ENCODE measurements at regions not wholly inside any gene's neighbourhood (a gene's known extent, or its start where the extent isn't known, plus 50 kb on each side); places are given as distances from the start of the nearest gene placed in this dataset.

GRCh38 chr14:40265096-40265495 is 832.9 kb upstream of the FBXO33 start:
- H3K27ac ChIP-seq: no peak overlapping the region
- no peaks in the 10 kb centered on the region for H3K9me3 ChIP-seq
- no peak overlapping the region for H3K4me3 ChIP-seq
- H3K4me1 ChIP-seq: no peaks in the 10 kb centered on the region
- no peaks in the 10 kb centered on the region for H3K27me3 ChIP-seq
- no peaks in the 10 kb centered on the region for H3K36me3 ChIP-seq
- WGBS, 2 donors: 66 to 79% methylated on average over 1 of the region's 1 CpG
- TF ChIP-seq POLR2A (IDR thresholded peaks at IDR 0.05) (no peak), POLR2AphosphoS5 (IDR thresholded peaks at IDR 0.05) (no peak), CTCF (IDR thresholded peaks at IDR 0.05) (no peak), EP300 (IDR thresholded peaks at IDR 0.05) (no peak)
- DNase-seq: no peak
- intact Hi-C loops (cut with DNase I): no loop called here

- no peak overlapping the region for H3K27ac ChIP-seq
- H3K36me3 ChIP-seq: no peaks in the 10 kb centered on the region
- WGBS, 2 donors: 87 to 92% methylated on average over 2 of the region's 2 CpGs
- no peaks in the 10 kb centered on the region for H3K9me3 ChIP-seq
- intact Hi-C loops (cut with DNase I): no loop called here
- no peak for TF ChIP-seq POLR2A (IDR thresholded peaks at IDR 0.05)
- TF ChIP-seq EP300 (IDR thresholded peaks at IDR 0.05): no peak
- TF ChIP-seq POLR2AphosphoS5 (IDR thresholded peaks at IDR 0.05): no peak
- TF ChIP-seq CTCF (IDR thresholded peaks at IDR 0.05): no peak
- H3K4me3 ChIP-seq: no peak overlapping the region
- no peaks in the 10 kb centered on the region for H3K27me3 ChIP-seq
- H3K4me1 ChIP-seq: no peaks in the 10 kb centered on the region
- DNase-seq: no peak
Measured at GRCh38 chr14:40252817-40253447, 820.7 kb upstream of the FBXO33 start.

GRCh38 chr14:40248671-40249070 is 816.4 kb upstream of the FBXO33 start:
- no peak overlapping the region for H3K4me3 ChIP-seq
- no peaks in the 10 kb centered on the region for H3K27me3 ChIP-seq
- H3K4me1 ChIP-seq: no peaks in the 10 kb centered on the region
- intact Hi-C loops (cut with DNase I): no loop called here
- no peak overlapping the region for H3K27ac ChIP-seq
- no peak for TF ChIP-seq CTCF (IDR thresholded peaks at IDR 0.05)
- TF ChIP-seq POLR2A (IDR thresholded peaks at IDR 0.05): no peak
- TF ChIP-seq EP300 (IDR thresholded peaks at IDR 0.05): no peak
- no peak for TF ChIP-seq POLR2AphosphoS5 (IDR thresholded peaks at IDR 0.05)
- WGBS, 2 donors: 48 to 70% methylated on average over 1 of the region's 1 CpG
- no peak for DNase-seq
- peaks cover 0 to 5% (median 0%) of the 10 kb centered on the region in 4 donors for H3K9me3 ChIP-seq
- no peaks in the 10 kb centered on the region for H3K36me3 ChIP-seq

GRCh38 chr14:40240245-40240859 is 808.1 kb upstream of the FBXO33 start:
- no peak for DNase-seq
- 93 to 95% methylated on average over 3 of the region's 3 CpGs for WGBS, 2 donors

More at GRCh38 chr14:40240245-40240859, 808.1 kb upstream of the FBXO33 start:
- H3K27me3 ChIP-seq: no peaks in the 10 kb centered on the region
- H3K4me1 ChIP-seq: no peaks in the 10 kb centered on the region
- no peak overlapping the region for H3K27ac ChIP-seq
- H3K36me3 ChIP-seq: no peaks in the 10 kb centered on the region
- no peak overlapping the region for H3K4me3 ChIP-seq
- H3K9me3 ChIP-seq: peaks cover 0 to 6% (median 0%) of the 10 kb centered on the region in 4 donors
- TF ChIP-seq POLR2AphosphoS5 (IDR thresholded peaks at IDR 0.05) (no peak), CTCF (IDR thresholded peaks at IDR 0.05) (no peak), EP300 (IDR thresholded peaks at IDR 0.05) (no peak), POLR2A (IDR thresholded peaks at IDR 0.05) (no peak)
- intact Hi-C loops (cut with DNase I): no loop called here
